OCI-LY7 (cell line): ENCODE measurements at regions not wholly inside any gene's neighbourhood (a gene's known extent, or its start where the extent isn't known, plus 50 kb on each side); places are given as distances from the start of the nearest gene placed in this dataset.

Experiments used
- CTCF ChIP-seq: fragments of 200-600 bp; sonication (generic); conservative IDR thresholded peaks from 2 replicates; pipeline ENCODE4 v1.5.1; 2014; ENCODE audit warnings: mild to moderate bottlenecking, antibody characterized with exemption, low read length, moderate library complexity, mixed read lengths
- EZH2phosphoT487 ChIP-seq: fragments of 200-600 bp; sonication (generic); IDR thresholded peaks from 2 replicates; pipeline ENCODE4 v1.6.1; 2018; ENCODE audit warnings: low read depth, borderline replicate concordance, mild to moderate bottlenecking, mixed run types, antibody characterized with exemption, low read length, moderate library complexity, mixed read lengths

- TF ChIP-seq CTCF (no peak), EZH2phosphoT487 (no peak)
These were observed 67.2 kb upstream of the IFNGR1 start for GRCh38 chr6:137286368-137286767.
